SJCRH30 (cell line): ENCODE measurements at regions not wholly inside any gene's neighbourhood (a gene's known extent, or its start where the extent isn't known, plus 50 kb on each side); places are given as distances from the start of the nearest gene placed in this dataset.

Experiments
- DNase-seq, 2 experiments: peaks; one replicate each; pipeline ENCODE4 v3.0.0-alpha.2; 2015 to 2020
- H3K27ac ChIP-seq: fragments of 250-450 bp; sonication (Bioruptor Pico); 2 replicates; pipeline ENCODE4 v1.5.1; 2020; ENCODE audit warnings: mild to moderate bottlenecking, moderate library complexity
- H3K27me3 ChIP-seq: fragments of 250-450 bp; sonication (Bioruptor Pico); 2 replicates; pipeline ENCODE4 v1.5.1; 2020; ENCODE audit warnings: mild to moderate bottlenecking, moderate library complexity
- H3K36me3 ChIP-seq: fragments of 250-450 bp; sonication (Bioruptor Pico); 2 replicates; pipeline ENCODE4 v1.5.1; 2020; ENCODE audit warnings: mild to moderate bottlenecking, moderate library complexity
- H3K4me1 ChIP-seq: fragments of 250-450 bp; sonication (Bioruptor Pico); 2 replicates; pipeline ENCODE4 v1.5.1; 2020; ENCODE audit warnings: mild to moderate bottlenecking, moderate library complexity
- H3K4me3 ChIP-seq: fragments of 250-450 bp; sonication (Bioruptor Pico); 2 replicates; pipeline ENCODE4 v1.5.1; 2020; ENCODE audit warnings: mild to moderate bottlenecking, moderate library complexity
- H3K9me3 ChIP-seq: fragments of 250-450 bp; sonication (Bioruptor Pico); replicated peaks from 2 replicates; pipeline ENCODE4 v1.5.1; 2020; ENCODE audit warnings: mild to moderate bottlenecking, moderate library complexity

- no peaks in the 10 kb centered on the region for H3K9me3 ChIP-seq
- H3K4me3 ChIP-seq = no peak overlapping the region
- no peak overlapping the region for H3K27ac ChIP-seq
- DNase-seq = no peak
- no peaks in the 10 kb centered on the region for H3K4me1 ChIP-seq
- H3K27me3 ChIP-seq = no peaks in the 10 kb centered on the region
- no peaks in the 10 kb centered on the region for H3K36me3 ChIP-seq
Observed at GRCh38 chr10:2949221-2949947, 118.0 kb upstream of the PFKP start.

- H3K27me3 ChIP-seq = no peaks in the 10 kb centered on the region
- H3K4me1 ChIP-seq = no peaks in the 10 kb centered on the region
Observed at GRCh38 chr10:2948127-2948854, 119.1 kb upstream of the PFKP start.

GRCh38 chr10:2944788-2945187, 122.6 kb upstream of the PFKP start:
- Histone ChIP-seq H3K27me3 (no peaks in the 10 kb centered on the region), H3K27ac (no peak overlapping the region), H3K9me3 (no peaks in the 10 kb centered on the region), H3K36me3 (no peaks in the 10 kb centered on the region), H3K4me3 (no peak overlapping the region), H3K4me1 (no peaks in the 10 kb centered on the region)
- no peak for DNase-seq

More at GRCh38 chr10:2948127-2948854, 119.1 kb upstream of the PFKP start:
- H3K4me3 ChIP-seq = no peak overlapping the region
- no peaks in the 10 kb centered on the region for H3K36me3 ChIP-seq
- no peak overlapping the region for H3K27ac ChIP-seq
- no peak for DNase-seq
- H3K9me3 ChIP-seq = no peaks in the 10 kb centered on the region

GRCh38 chr10:2943932-2944614, 123.3 kb upstream of the PFKP start:
- Histone ChIP-seq H3K9me3 (no peaks in the 10 kb centered on the region), H3K36me3 (no peaks in the 10 kb centered on the region), H3K27ac (no peak overlapping the region), H3K4me3 (no peak overlapping the region), H3K27me3 (no peaks in the 10 kb centered on the region), H3K4me1 (no peaks in the 10 kb centered on the region)
- DNase-seq = no peak

GRCh38 chr10:2942938-2943337, 124.4 kb upstream of the PFKP start:
- H3K27ac ChIP-seq = no peak overlapping the region
- no peak overlapping the region for H3K4me3 ChIP-seq
- H3K36me3 ChIP-seq = no peaks in the 10 kb centered on the region
- no peaks in the 10 kb centered on the region for H3K4me1 ChIP-seq
- no peaks in the 10 kb centered on the region for H3K27me3 ChIP-seq
- no peaks in the 10 kb centered on the region for H3K9me3 ChIP-seq
- no peak for DNase-seq

- Histone ChIP-seq H3K36me3 (no peaks in the 10 kb centered on the region), H3K4me1 (no peaks in the 10 kb centered on the region), H3K9me3 (no peaks in the 10 kb centered on the region), H3K27ac (no peak overlapping the region), H3K4me3 (no peak overlapping the region), H3K27me3 (no peaks in the 10 kb centered on the region)
- no peak for DNase-seq
Observed at GRCh38 chr10:2938869-2939268, 128.5 kb upstream of the PFKP start.

GRCh38 chr10:2936816-2937215, 130.5 kb upstream of the PFKP start:
- Histone ChIP-seq H3K27ac (no peak overlapping the region), H3K36me3 (no peaks in the 10 kb centered on the region), H3K4me3 (no peak overlapping the region), H3K4me1 (no peaks in the 10 kb centered on the region), H3K27me3 (no peaks in the 10 kb centered on the region), H3K9me3 (no peaks in the 10 kb centered on the region)
- DNase-seq = no peak

- no peak overlapping the region for H3K27ac ChIP-seq
- no peak overlapping the region for H3K4me3 ChIP-seq
- DNase-seq = no peak
- no peaks in the 10 kb centered on the region for H3K36me3 ChIP-seq
- H3K9me3 ChIP-seq = no peaks in the 10 kb centered on the region
- no peaks in the 10 kb centered on the region for H3K4me1 ChIP-seq
- no peaks in the 10 kb centered on the region for H3K27me3 ChIP-seq
Observed at GRCh38 chr10:2935647-2936386, 131.5 kb upstream of the PFKP start.

GRCh38 chr10:2933924-2934323, 133.4 kb upstream of the PFKP start:
- no peak for DNase-seq
- no peaks in the 10 kb centered on the region for H3K36me3 ChIP-seq
- no peaks in the 10 kb centered on the region for H3K27me3 ChIP-seq
- H3K9me3 ChIP-seq = no peaks in the 10 kb centered on the region
- no peaks in the 10 kb centered on the region for H3K4me1 ChIP-seq
- H3K27ac ChIP-seq = no peak overlapping the region
- no peak overlapping the region for H3K4me3 ChIP-seq

GRCh38 chr10:2933519-2933918, 133.8 kb upstream of the PFKP start:
- DNase-seq = no peak
- Histone ChIP-seq H3K36me3 (no peaks in the 10 kb centered on the region), H3K27ac (no peak overlapping the region), H3K4me3 (no peak overlapping the region), H3K4me1 (no peaks in the 10 kb centered on the region), H3K27me3 (no peaks in the 10 kb centered on the region), H3K9me3 (no peaks in the 10 kb centered on the region)

- Histone ChIP-seq H3K27me3 (no peaks in the 10 kb centered on the region), H3K4me3 (no peak overlapping the region), H3K36me3 (no peaks in the 10 kb centered on the region), H3K4me1 (no peaks in the 10 kb centered on the region), H3K27ac (no peak overlapping the region), H3K9me3 (no peaks in the 10 kb centered on the region)
- no peak for DNase-seq
Observed at GRCh38 chr10:2933071-2933470, 134.3 kb upstream of the PFKP start.

- Histone ChIP-seq H3K4me3 (no peak overlapping the region), H3K4me1 (no peaks in the 10 kb centered on the region), H3K27me3 (no peaks in the 10 kb centered on the region), H3K9me3 (no peaks in the 10 kb centered on the region), H3K27ac (no peak overlapping the region), H3K36me3 (no peaks in the 10 kb centered on the region)
- DNase-seq = no peak
Observed at GRCh38 chr10:2929480-2930258, 137.7 kb upstream of the PFKP start.

- no peaks in the 10 kb centered on the region for H3K27me3 ChIP-seq
- no peaks in the 10 kb centered on the region for H3K36me3 ChIP-seq
- H3K4me3 ChIP-seq = no peak overlapping the region
- H3K4me1 ChIP-seq = no peaks in the 10 kb centered on the region
- no peaks in the 10 kb centered on the region for H3K9me3 ChIP-seq
- no peak overlapping the region for H3K27ac ChIP-seq
- DNase-seq = peak; percentile 43 to 73
Observed at GRCh38 chr10:2927958-2928840, 139.1 kb upstream of the PFKP start.
